ENCODE measurements at regions not wholly inside any gene's neighbourhood (a gene's known extent, or its start where the extent isn't known, plus 50 kb on each side); places are given as distances from the start of the nearest gene placed in this dataset.

DNA sequence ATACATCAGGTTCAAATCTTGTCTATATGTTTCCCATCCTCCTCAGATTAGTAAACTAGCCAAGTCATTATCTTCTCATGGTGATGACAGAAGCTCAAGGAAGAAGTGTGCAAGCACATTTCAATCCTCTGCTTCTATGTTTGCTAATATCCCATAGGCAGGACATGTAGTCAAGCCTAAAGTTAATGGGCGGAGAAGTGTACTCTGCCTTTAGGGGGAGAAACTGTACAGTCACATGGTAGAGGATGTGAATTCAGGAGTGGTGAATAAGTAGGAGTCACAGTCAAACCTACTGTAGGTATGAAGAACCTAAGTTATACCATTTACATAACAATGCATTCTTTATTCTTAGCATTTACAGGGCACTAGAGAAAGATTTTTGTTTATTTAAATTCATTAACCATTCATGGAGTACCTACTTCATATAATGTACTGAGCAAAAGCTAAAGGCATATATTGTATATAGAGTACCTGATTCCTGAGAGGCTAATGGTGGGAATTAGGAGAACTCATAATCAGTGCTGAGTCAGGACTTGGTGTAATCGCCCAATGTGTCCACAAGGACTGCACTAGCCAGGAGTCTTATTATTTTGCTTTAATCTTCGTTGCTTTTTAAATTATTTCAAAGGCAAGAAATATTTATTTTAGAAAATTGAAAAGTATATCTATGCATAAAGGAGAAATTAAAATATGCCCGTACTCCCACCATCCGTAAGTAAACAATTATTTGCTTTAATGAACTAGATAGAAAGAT lies 394.3 kb upstream of the ETAA1 start:
- Mint-ChIP-seq H3K9me3 (peaks cover 2% of the 10 kb centered on the region), H3K4me1 (ENCODE audit: low read depth) (no peaks in the 10 kb centered on the region), H3K36me3 (no peaks in the 10 kb centered on the region), H3K4me3 (no peak overlapping the region), H3K27me3 (peaks cover 1% of the 10 kb centered on the region), H3K27ac (no peak overlapping the region)
- no peak for DNase-seq
- POLR2A ChIA-PET = no interaction called here
- intact Hi-C loops (cut with micrococcal nuclease) = no loop called here
- CTCF ChIA-PET = no interaction called here

DNA sequence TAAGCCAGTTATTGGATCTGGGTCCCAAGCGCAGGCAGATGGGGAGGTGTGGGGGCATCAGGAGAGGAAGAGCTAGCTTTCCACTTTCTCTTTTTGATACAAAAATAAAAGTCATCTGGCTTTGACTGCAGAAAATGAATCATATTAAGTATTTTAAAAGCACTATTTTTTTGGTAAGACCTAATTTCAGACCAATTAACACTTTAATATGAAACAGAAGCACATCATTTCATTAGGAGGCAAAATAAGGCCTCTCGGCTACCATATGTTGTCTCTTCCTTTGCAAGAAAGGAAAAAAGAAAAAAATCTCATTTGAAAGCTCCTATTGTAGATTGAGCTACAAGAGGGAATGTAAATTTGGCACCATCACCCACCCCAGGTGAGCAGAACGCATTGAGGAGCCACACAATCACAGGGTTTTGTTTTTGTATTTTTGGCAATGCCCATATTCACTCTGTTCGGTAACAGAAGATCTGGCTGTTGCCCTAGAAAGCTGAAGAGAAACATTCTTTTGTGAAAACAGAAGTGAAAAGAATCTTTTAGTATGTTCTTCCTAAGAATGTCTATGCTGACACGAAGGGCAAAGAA lies 390.7 kb upstream of the ETAA1 start:
- CTCF ChIA-PET = no interaction called here
- DNase-seq = no peak
- Mint-ChIP-seq H3K27me3 (no peaks in the 10 kb centered on the region), H3K9me3 (no peaks in the 10 kb centered on the region), H3K36me3 (no peaks in the 10 kb centered on the region), H3K4me3 (no peak overlapping the region), H3K4me1 (ENCODE audit: low read depth) (no peaks in the 10 kb centered on the region), H3K27ac (no peak overlapping the region)
- intact Hi-C loops (cut with micrococcal nuclease) = no loop called here
- POLR2A ChIA-PET = interaction anchor here (0.6 kb wide), 1 partner anchor 467 kb away, joined by 3 read pairs; no protein-coding TSS in a partner anchor

DNA sequence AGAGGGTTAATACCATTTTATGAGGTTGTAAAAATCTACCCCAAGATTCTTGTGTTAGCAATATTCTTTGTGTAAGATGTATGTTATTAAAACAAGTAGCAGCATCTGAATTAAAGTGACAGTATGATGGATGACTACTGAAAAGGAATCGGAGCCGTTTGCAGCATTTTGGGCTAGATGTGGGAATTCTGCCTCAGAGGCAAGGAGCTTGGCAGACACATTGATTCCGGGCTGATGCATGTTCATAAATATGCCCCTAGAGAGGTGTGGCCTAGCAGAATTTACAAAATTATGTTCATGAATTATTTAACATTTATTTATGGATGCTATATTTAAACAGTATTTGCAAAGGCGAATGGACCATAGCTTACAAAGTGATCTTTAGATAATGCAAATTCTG lies 389.0 kb upstream of the ETAA1 start:
- Mint-ChIP-seq H3K36me3 (no peaks in the 10 kb centered on the region), H3K27ac (no peak overlapping the region), H3K9me3 (no peaks in the 10 kb centered on the region), H3K4me3 (no peak overlapping the region), H3K27me3 (no peaks in the 10 kb centered on the region), H3K4me1 (ENCODE audit: low read depth) (no peaks in the 10 kb centered on the region)
- ChIA-PET CTCF (no interaction called here), POLR2A (no interaction called here)
- no peak for DNase-seq
- intact Hi-C loops (cut with micrococcal nuclease) = no loop called here

DNA sequence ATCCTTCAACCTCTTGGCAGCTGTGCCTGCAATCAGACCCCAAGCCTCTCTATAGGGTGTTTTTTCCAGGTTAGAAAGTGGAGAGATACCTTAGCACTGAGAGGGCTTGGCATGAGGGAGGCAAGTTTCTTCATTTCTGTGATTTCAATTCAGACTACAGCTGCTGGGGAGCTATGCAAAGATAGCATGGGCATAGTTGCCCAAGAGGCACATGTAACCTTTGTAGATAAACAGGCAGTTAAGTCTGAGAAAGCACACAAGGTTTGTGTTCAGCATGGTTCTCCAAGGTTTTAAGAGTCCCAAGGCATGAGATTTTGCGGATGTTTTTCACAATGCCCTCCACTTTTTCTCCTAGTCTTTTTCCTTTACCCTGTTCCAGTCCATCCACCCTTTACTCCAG lies 385.0 kb upstream of the ETAA1 start:
- CTCF ChIA-PET = no interaction called here
- Mint-ChIP-seq H3K4me3 (no peak overlapping the region), H3K4me1 (ENCODE audit: low read depth) (no peaks in the 10 kb centered on the region), H3K9me3 (no peaks in the 10 kb centered on the region), H3K27ac (no peak overlapping the region), H3K27me3 (no peaks in the 10 kb centered on the region), H3K36me3 (no peaks in the 10 kb centered on the region)
- intact Hi-C loops (cut with micrococcal nuclease) = no loop called here
- POLR2A ChIA-PET = no interaction called here
- DNase-seq = no peak

DNA sequence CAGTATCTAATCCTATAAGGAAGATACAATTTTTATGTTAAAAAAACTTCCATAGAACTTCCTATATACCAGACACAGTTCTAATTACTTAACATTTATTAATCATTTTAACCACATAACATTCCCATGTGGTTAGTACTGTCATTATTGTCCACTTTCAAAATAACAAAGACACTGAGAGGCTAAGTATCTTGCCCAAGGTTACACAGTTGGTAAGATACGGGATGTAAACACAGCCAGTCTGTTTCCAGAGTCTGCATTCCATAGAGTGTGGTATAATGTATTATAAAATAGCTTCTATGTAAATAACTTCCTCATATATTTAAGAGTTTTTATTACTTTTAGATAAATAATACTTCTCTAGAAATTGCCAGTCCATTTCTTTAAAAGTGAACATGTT lies 383.3 kb upstream of the ETAA1 start:
- Mint-ChIP-seq H3K9me3 (no peaks in the 10 kb centered on the region), H3K4me1 (ENCODE audit: low read depth) (no peaks in the 10 kb centered on the region), H3K27me3 (no peaks in the 10 kb centered on the region), H3K4me3 (no peak overlapping the region), H3K27ac (no peak overlapping the region), H3K36me3 (no peaks in the 10 kb centered on the region)
- intact Hi-C loops (cut with micrococcal nuclease) = no loop called here
- POLR2A ChIA-PET = no interaction called here
- CTCF ChIA-PET = no interaction called here
- DNase-seq = no peak

DNA sequence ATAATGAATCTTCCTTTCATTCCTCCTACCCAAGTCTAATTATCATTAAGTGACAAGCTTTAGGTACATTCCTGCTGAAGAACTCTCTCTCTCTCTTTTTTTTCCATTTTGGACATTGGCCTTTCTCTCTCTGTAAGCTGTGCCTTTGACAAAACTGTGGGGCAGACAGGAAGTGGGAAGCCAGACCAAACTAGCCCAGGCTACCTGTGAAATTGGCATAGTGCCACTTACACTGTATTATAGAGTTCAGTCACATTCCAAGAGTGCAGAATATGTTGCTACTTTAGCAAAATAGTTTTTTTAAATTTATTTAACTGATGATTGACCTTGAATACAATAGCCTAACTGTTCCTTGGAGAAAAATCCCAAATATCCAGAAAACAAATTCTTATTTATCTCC lies 381.5 kb upstream of the ETAA1 start:
- Mint-ChIP-seq H3K9me3 (no peaks in the 10 kb centered on the region), H3K27ac (no peak overlapping the region), H3K36me3 (no peaks in the 10 kb centered on the region), H3K27me3 (no peaks in the 10 kb centered on the region), H3K4me3 (no peak overlapping the region), H3K4me1 (ENCODE audit: low read depth) (no peaks in the 10 kb centered on the region)
- intact Hi-C loops (cut with micrococcal nuclease) = no loop called here
- ChIA-PET CTCF (no interaction called here), POLR2A (no interaction called here)
- no peak for DNase-seq

DNA sequence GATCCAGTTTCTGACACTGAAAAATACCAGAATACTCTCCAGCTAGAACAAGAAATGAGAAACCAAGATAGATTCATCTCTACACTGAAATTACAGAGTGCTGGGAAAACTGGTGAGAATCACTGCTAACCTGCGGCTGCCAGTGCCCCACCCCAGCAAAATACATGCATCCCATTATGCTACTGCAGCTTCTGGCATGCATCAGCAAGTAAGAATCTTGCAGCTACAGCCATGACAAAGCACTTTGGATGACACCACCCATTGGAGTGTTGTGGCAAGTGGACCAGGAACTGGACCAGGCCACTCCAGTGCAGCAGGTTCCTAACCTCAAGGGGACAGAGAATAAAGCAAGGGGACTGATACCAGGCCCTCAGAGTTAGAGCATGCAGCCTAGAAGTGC lies 378.8 kb upstream of the ETAA1 start:
- no peak overlapping the region for H3K4me3 Mint-ChIP-seq
- CTCF ChIA-PET = no interaction called here

DNA sequence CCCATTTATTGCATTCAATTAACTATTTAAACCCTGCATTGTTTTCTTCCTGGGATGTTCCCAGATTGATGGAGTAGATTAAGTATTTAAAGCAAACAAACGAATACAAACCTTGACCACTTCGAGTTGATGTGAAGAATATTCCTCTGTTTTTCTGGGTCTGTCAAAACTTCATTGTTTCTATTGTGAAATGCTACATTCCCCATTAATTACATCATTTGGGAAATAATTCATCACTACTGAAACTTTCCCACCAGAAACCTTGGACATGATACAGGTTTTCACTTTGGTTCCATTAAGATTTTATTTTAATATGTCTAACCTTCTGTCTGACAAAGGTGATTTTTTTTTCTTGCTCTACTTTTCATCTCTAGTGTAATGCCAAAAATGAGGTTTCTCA lies 365.1 kb upstream of the ETAA1 start:
- intact Hi-C loops (cut with micrococcal nuclease) = no loop called here
- Mint-ChIP-seq H3K4me1 (ENCODE audit: low read depth) (no peaks in the 10 kb centered on the region), H3K36me3 (no peaks in the 10 kb centered on the region), H3K4me3 (no peak overlapping the region), H3K9me3 (no peaks in the 10 kb centered on the region), H3K27me3 (no peaks in the 10 kb centered on the region), H3K27ac (no peak overlapping the region)
- POLR2A ChIA-PET = no interaction called here
- CTCF ChIA-PET = no interaction called here
- no peak for DNase-seq

More for the DNA sequence above, 378.8 kb upstream of the ETAA1 start:
- POLR2A ChIA-PET = no interaction called here
- no peak overlapping the region for H3K27ac Mint-ChIP-seq
- no peaks in the 10 kb centered on the region for H3K36me3 Mint-ChIP-seq
- intact Hi-C loops (cut with micrococcal nuclease) = no loop called here
- DNase-seq = no peak
- H3K9me3 Mint-ChIP-seq = no peaks in the 10 kb centered on the region
- H3K4me1 Mint-ChIP-seq (ENCODE audit: low read depth) = no peaks in the 10 kb centered on the region
- H3K27me3 Mint-ChIP-seq = no peaks in the 10 kb centered on the region

DNA sequence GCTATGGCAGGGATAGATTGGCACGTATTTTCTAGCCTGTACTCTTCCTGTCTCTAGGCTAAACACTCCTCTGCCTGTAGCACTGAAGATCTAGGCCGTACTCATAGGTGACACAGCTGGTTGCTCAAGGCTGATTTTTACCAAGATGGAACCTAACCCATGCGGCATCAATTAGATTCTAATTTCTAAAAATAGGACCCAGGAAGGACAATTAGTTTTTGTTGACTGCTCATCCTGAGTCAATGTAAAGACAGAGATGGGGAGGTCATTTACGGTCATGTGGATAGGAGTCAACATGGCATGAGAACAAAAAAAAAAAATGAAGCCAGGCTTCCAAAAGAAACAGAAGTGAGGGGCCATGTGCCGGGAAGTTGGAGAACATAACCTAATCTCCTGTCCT lies 360.7 kb upstream of the ETAA1 start:
- H3K4me3 Mint-ChIP-seq = no peak overlapping the region
- H3K9me3 Mint-ChIP-seq = no peaks in the 10 kb centered on the region
- H3K27ac Mint-ChIP-seq = no peak overlapping the region
- no peaks in the 10 kb centered on the region for H3K36me3 Mint-ChIP-seq
- intact Hi-C loops (cut with micrococcal nuclease) = no loop called here
- POLR2A ChIA-PET = no interaction called here
- CTCF ChIA-PET = no interaction called here
- H3K4me1 Mint-ChIP-seq (ENCODE audit: low read depth) = no peaks in the 10 kb centered on the region
- DNase-seq = no peak
- H3K27me3 Mint-ChIP-seq = no peaks in the 10 kb centered on the region

DNA sequence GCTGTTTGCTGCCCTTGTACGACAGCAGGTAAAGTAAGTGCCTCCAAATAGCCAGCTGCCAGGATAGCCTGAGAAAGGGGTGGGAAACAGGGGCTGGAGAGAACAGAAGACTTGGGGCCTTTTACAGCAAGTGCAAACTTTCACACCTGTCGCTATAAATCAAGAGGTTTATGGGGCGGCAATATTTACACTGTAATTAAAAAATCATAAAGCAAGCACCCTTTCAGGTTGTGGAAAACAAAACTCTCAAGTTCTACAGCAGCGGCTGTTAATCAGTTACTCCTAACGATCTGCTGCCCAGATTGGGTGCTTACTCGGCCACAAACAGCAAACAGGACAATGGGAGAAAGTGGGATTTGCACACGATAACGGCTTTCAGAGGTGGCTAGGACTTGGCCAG lies 359.5 kb upstream of the ETAA1 start:
- no peak for DNase-seq
- CTCF ChIA-PET = no interaction called here
- H3K27ac Mint-ChIP-seq = no peak overlapping the region
- H3K4me1 Mint-ChIP-seq (ENCODE audit: low read depth) = no peaks in the 10 kb centered on the region
- intact Hi-C loops (cut with micrococcal nuclease) = no loop called here
- no peaks in the 10 kb centered on the region for H3K36me3 Mint-ChIP-seq
- POLR2A ChIA-PET = no interaction called here
- H3K4me3 Mint-ChIP-seq = no peak overlapping the region
- H3K9me3 Mint-ChIP-seq = no peaks in the 10 kb centered on the region
- no peaks in the 10 kb centered on the region for H3K27me3 Mint-ChIP-seq

DNA sequence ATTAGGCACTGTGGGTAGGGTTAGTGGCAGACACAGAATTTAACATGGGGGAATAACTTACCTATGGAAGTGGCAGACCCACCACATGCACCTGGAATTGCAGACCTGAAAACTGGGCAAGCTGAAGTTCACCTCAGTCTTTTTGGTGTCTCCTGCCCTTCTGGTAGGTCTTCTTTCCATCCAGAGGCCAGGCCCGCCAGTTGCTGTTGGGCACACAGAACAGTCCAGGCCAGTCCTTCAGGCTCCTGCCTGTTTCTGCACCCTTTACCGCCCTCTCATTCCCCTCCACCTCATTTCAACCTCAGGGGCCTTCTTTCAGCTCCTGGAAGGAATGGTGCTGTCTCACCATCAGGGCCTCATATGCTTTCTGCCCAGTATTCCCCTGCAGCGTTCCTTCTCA lies 358.9 kb upstream of the ETAA1 start:
- Mint-ChIP-seq H3K36me3 (no peaks in the 10 kb centered on the region), H3K4me1 (ENCODE audit: low read depth) (no peaks in the 10 kb centered on the region), H3K27me3 (no peaks in the 10 kb centered on the region), H3K4me3 (no peak overlapping the region), H3K9me3 (no peaks in the 10 kb centered on the region), H3K27ac (no peak overlapping the region)
- CTCF ChIA-PET = interaction anchor here (0.6 kb wide), 1 partner anchor 618 kb away, joined by 3 read pairs; no protein-coding TSS in a partner anchor
- DNase-seq = no peak
- POLR2A ChIA-PET = no interaction called here
- intact Hi-C loops (cut with micrococcal nuclease) = no loop called here

DNA sequence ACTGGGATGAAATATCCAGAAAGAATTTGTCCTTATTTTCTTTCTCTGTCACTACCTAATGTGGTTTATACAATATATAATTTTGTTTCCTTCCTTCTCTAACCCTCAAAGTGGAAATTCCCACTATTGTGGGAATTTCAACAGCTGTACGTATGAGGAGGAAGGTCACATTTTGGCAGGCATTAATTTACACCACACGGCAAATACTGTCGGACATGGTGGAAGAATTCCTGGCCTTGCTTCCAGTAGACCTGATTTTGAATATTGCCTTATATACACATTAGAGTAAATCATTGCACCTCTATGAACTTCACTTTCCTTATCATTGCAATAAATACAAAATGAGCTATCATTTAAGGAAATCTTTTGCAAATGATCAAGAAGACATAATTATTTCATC lies 358.1 kb upstream of the ETAA1 start:
- Mint-ChIP-seq H3K4me3 (no peak overlapping the region), H3K27me3 (no peaks in the 10 kb centered on the region), H3K36me3 (no peaks in the 10 kb centered on the region), H3K9me3 (no peaks in the 10 kb centered on the region), H3K27ac (no peak overlapping the region), H3K4me1 (ENCODE audit: low read depth) (no peaks in the 10 kb centered on the region)
- POLR2A ChIA-PET = no interaction called here
- no peak for DNase-seq
- CTCF ChIA-PET = no interaction called here
- intact Hi-C loops (cut with micrococcal nuclease) = no loop called here

DNA sequence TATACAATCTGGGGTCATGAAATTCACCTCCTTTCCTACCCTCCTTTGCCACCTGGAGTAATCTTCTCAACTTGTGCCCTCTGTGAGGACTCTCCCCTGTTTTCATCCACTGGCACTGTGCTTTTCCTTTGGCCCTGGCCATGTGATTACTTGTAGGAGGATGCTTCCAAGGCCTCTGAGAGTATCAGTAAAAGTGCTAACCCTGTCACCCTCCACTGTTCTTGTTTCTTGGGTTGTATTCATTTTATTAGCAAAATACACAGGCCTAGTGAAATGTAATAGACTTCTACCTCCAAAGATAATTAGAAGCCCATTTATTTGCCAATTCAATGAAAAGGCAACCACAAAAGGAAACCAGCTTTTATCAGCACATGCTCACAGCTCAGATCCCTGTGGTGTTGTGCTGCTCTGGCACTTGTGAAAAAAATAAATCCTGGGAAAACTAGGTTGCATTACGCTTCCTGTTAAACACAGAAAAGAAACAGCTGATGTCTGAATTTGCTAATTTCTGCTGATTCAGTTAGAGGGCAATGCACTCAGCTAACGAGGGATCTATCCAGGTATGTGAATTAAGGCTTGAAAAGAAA lies 357.5 kb upstream of the ETAA1 start:
- no peaks in the 10 kb centered on the region for H3K9me3 Mint-ChIP-seq
- H3K27ac Mint-ChIP-seq = no peak overlapping the region
- intact Hi-C loops (cut with micrococcal nuclease) = no loop called here
- no peak for DNase-seq
- ChIA-PET POLR2A (no interaction called here), CTCF (no interaction called here)
- no peaks in the 10 kb centered on the region for H3K36me3 Mint-ChIP-seq
- no peaks in the 10 kb centered on the region for H3K4me1 Mint-ChIP-seq (ENCODE audit: low read depth)
- H3K4me3 Mint-ChIP-seq = no peak overlapping the region
- H3K27me3 Mint-ChIP-seq = no peaks in the 10 kb centered on the region

Measured in activated CD4-positive, alpha-beta memory T cell treated with anti-CD3 and anti-CD28 coated beads for 36 hours (primary cell).